Endothelial cell of umbilical vein (primary cell): ENCODE measurements at regions not wholly inside any gene's neighbourhood (a gene's known extent, or its start where the extent isn't known, plus 50 kb on each side); places are given as distances from the start of the nearest gene placed in this dataset.

Source experiments
- BruUV-seq: library from RNA; stranded (reverse); fragments of 400-500 nt; replicated peaks from 2 replicates; lab custom pipeline; 2021; lab: Mats Ljungman, UMichigan
- CTCF ChIA-PET: fragments of 300-600, 350-600 bp; sonication (Branson Sonifier 250); formaldehyde crosslinking; loops from one replicate; lab custom pipeline; 2021; ENCODE audit warnings: antibody characterized with exemption, inconsistent platforms; lab: Charles Lee
- POLR2A ChIA-PET: fragments of 300-600, 350-600 bp; sonication (Branson Sonifier 250); formaldehyde crosslinking; loops from one replicate; lab custom pipeline; 2021; ENCODE audit warnings: antibody characterized with exemption, inconsistent platforms; lab: Charles Lee
- DNase-seq: peaks from one replicate; pipeline ENCODE4 v3.0.0-alpha.2; 2011; ENCODE audit warnings: low read depth, low spot score
- FAIRE-seq: peaks from 2 replicates; lab custom pipeline; 2011; peaks lifted over from hg19 to GRCh38; lab: Jason Lieb, UNC
- H2AFZ ChIP-seq: 2 replicates; pipeline ENCODE4 v1.6.0; 2012; ENCODE audit warnings: low read depth, low read length, control low read depth, inconsistent platforms
- H3K27ac ChIP-seq: 2 replicates; pipeline ENCODE4 v1.5.1; 2011; ENCODE audit warnings: low read depth, mild to moderate bottlenecking, control low read depth, low read length, moderate library complexity; ENCODE audit not compliant: insufficient read depth
- H3K27me3 ChIP-seq, 2 experiments: 2 replicates each; pipeline versions ENCODE4 v1.6.0 to v1.6.1; 2011; ENCODE audit warnings: low read length in 2 of 2, mixed read lengths in 1 of 2; ENCODE audit not compliant: control insufficient read depth in 2 of 2, insufficient read depth in 2 of 2
- H3K36me3 ChIP-seq, 2 experiments: 2 replicates in 1 of 2; 3 replicates in 1 of 2; pipeline ENCODE4 v1.5.1; 2011; ENCODE audit warnings: low read length in 2 of 2, mild to moderate bottlenecking in 1 of 2, moderate library complexity in 1 of 2; ENCODE audit not compliant: control insufficient read depth in 2 of 2, insufficient read depth in 2 of 2; ENCODE audit errors: extremely low read depth in 1 of 2
- H3K4me1 ChIP-seq: 3 replicates; pipeline ENCODE4 v1.5.1; 2011; ENCODE audit warnings: mild to moderate bottlenecking, low read length; ENCODE audit not compliant: control insufficient read depth, insufficient read depth; ENCODE audit errors: extremely low read depth
- H3K4me2 ChIP-seq: 2 replicates; pipeline ENCODE4 v1.6.1; 2011; ENCODE audit warnings: low read length, control low read depth, mixed read lengths; ENCODE audit not compliant: insufficient read depth
- H3K4me3 ChIP-seq, 3 experiments: fragments of 200-600 bp in 1 of 3; sonication (generic), shearing (Covaris generic) in 1 of 3; replicated peaks in 1 of 3; 2 replicates each; pipeline ENCODE4 v1.5.1; 2011 to 2016; ENCODE audit warnings: control low read depth in 3 of 3, low read length in 3 of 3, mild to moderate bottlenecking in 2 of 3, inconsistent platforms in 1 of 3, low read depth in 1 of 3, moderate library complexity in 1 of 3; ENCODE audit not compliant: insufficient read depth in 1 of 3
- H3K79me2 ChIP-seq: 2 replicates; pipeline ENCODE4 v1.6.0; 2012; ENCODE audit warnings: low read length, inconsistent platforms; ENCODE audit not compliant: control insufficient read depth, insufficient read depth
- H3K9ac ChIP-seq: replicated peaks from 2 replicates; pipeline ENCODE3; 2011; ENCODE audit warnings: low read length, control low read depth; ENCODE audit not compliant: insufficient read depth; ENCODE audit errors: extremely low read depth
- H3K9me1 ChIP-seq: replicated peaks from 3 replicates; pipeline ENCODE4 v1.6.0; 2011; ENCODE audit warnings: mild to moderate bottlenecking, low read length; ENCODE audit not compliant: control insufficient read depth, insufficient read depth; ENCODE audit errors: extremely low read depth
- H3K9me3 ChIP-seq: replicated peaks from 2 replicates; pipeline ENCODE4 v1.5.1; 2012; ENCODE audit warnings: low read length, inconsistent platforms; ENCODE audit not compliant: control insufficient read depth, insufficient read depth
- H4K20me1 ChIP-seq: replicated peaks from 2 replicates; pipeline ENCODE3; 2011; ENCODE audit warnings: mild to moderate bottlenecking, low read length; ENCODE audit not compliant: control insufficient read depth, insufficient read depth; ENCODE audit errors: extremely low read depth
- CTCF ChIP-seq, 2 donors: IDR thresholded peaks; 1 replicate in 1 of 2; 2 replicates in 1 of 2; pipeline ENCODE4 v1.5.1; 2011; ENCODE audit warnings: low read length in 2 of 2, mild to moderate bottlenecking in 2 of 2, moderate library complexity in 2 of 2, control low read depth in 1 of 2, inconsistent platforms in 1 of 2, low read depth in 1 of 2; ENCODE audit not compliant: insufficient read depth in 1 of 2; ENCODE audit errors: extremely low read depth in 1 of 2
- EZH2 ChIP-seq: IDR thresholded peaks from 2 replicates; pipeline ENCODE4 v1.6.1; 2012; ENCODE audit warnings: borderline replicate concordance, low read depth, mild to moderate bottlenecking, moderate library complexity, low read length, inconsistent platforms; ENCODE audit not compliant: severe bottlenecking
- GATA2 ChIP-seq: IDR thresholded peaks from 2 replicates; pipeline ENCODE4 v1.7.0; 2011; ENCODE audit warnings: low read depth, mild to moderate bottlenecking, moderate library complexity, mixed read lengths, low read length; ENCODE audit not compliant: insufficient read length, insufficient read depth
- JUN ChIP-seq: IDR thresholded peaks from 2 replicates; pipeline ENCODE4 v1.6.1; 2011; ENCODE audit warnings: borderline replicate concordance, low read depth; ENCODE audit not compliant: insufficient read length, insufficient read depth
- MYC ChIP-seq: IDR thresholded peaks from one replicate; pipeline ENCODE4 v1.6.1; 2011; ENCODE audit warnings: mild to moderate bottlenecking, low read depth, low read length
- POLR2A ChIP-seq: IDR thresholded peaks from 2 replicates; pipeline ENCODE4 v1.6.1; 2012; ENCODE audit warnings: low read depth, mild to moderate bottlenecking, control low read depth, low read length
- POLR2AphosphoS5 ChIP-seq: IDR thresholded peaks from 2 replicates; pipeline ENCODE4 v1.6.1; 2012; ENCODE audit warnings: low read depth, mild to moderate bottlenecking, control low read depth, low read length, moderate library complexity; ENCODE audit not compliant: insufficient read depth
- dilution Hi-C: fragments of 300-500 bp; cut with MboI; formaldehyde crosslinking; loops from one replicate; pipeline ENCODE4 v1.15.0; 2019; ENCODE audit warnings: low sequenced_read_pairs; ENCODE audit not compliant: extremely low pct_ligation_motif_present
- intact Hi-C: fragments of 100-400 bp; cut with micrococcal nuclease; formaldehyde crosslinking; loops from one replicate; pipeline ENCODE4 v1.10.0; 2022

- dilution Hi-C loops, result no loop called here
Observed at GRCh38 chr9:3049636-3050035, 205.7 kb upstream of the PUM3 start.

More at GRCh38 chr9:3049636-3050035, 205.7 kb upstream of the PUM3 start:
- no peaks in the 10 kb centered on the region for H3K4me1 ChIP-seq
- POLR2A ChIA-PET, result no interaction called here
- no peak overlapping the region for H3K4me3 ChIP-seq
- H3K36me3 ChIP-seq, result no peaks in the 10 kb centered on the region
- no peaks in the 10 kb centered on the region for H4K20me1 ChIP-seq
- no peaks in the 10 kb centered on the region for H3K79me2 ChIP-seq
- TF ChIP-seq POLR2A, result no peak
- TF ChIP-seq POLR2AphosphoS5, result no peak
- TF ChIP-seq MYC, result no peak
- TF ChIP-seq EZH2, result no peak
- no peak for TF ChIP-seq CTCF (IDR thresholded peaks at IDR 0.05; ENCODE audit: extremely low read depth in 1 of 2, insufficient read depth in 1 of 2, low read depth in 1 of 2, low read length in 2 of 2)
- no peak for TF ChIP-seq JUN
- no peak for TF ChIP-seq GATA2
- CTCF ChIA-PET, result no interaction called here
- H3K4me2 ChIP-seq, result no peak overlapping the region
- no peaks in the 10 kb centered on the region for H3K9me3 ChIP-seq
- H2AFZ ChIP-seq, result no peak overlapping the region
- no peak overlapping the region for H3K27ac ChIP-seq
- H3K9ac ChIP-seq, result no peak overlapping the region
- no peaks in the 10 kb centered on the region for H3K27me3 ChIP-seq
- DNase-seq (no peak), FAIRE-seq (no peak)
- no peaks in the 10 kb centered on the region for H3K9me1 ChIP-seq
- intact Hi-C loops, result no loop called here
- BruUV-seq, result no TSS peak
